ENCODE measurements at regions not wholly inside any gene's neighbourhood (a gene's known extent, or its start where the extent isn't known, plus 50 kb on each side); places are given as distances from the start of the nearest gene placed in this dataset.

DNA sequence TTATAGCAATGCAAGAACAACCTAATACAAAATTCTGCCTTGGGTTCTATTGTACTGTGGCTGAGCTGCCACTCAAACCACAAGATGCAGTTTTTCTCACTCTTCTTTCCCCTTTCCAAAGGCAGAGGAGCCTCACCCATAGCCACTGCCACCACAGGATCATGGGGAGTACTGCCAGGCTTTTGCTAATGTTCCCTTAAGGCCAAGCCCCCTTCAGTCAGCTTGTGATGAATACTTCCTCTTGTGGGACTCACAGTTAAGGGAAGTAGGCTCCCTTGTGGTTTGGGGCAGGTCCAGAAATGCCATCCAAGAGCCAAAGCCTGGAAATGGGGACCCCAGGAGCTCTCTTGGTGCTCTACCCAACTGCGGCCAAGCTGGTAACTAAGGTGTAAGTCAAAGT lies 258.7 kb downstream of the SPATA31D1 start:
- no peak for TF ChIP-seq CTCF (IDR thresholded peaks at IDR 0.05; ENCODE audit: insufficient read depth, low read length, severe bottlenecking)
- H3K27me3 ChIP-seq (ENCODE audit: control insufficient read depth, insufficient read depth, low read length) = no peaks in the 10 kb centered on the region
- DNase-seq (ENCODE audit: low read depth) (peak; percentile 19), FAIRE-seq (no peak)
- no peaks in the 10 kb centered on the region for H3K36me3 ChIP-seq (ENCODE audit: control insufficient read depth, insufficient read depth, low read length)
- H3K4me3 ChIP-seq (ENCODE audit: low read depth, low read length) = no peak overlapping the region

DNA sequence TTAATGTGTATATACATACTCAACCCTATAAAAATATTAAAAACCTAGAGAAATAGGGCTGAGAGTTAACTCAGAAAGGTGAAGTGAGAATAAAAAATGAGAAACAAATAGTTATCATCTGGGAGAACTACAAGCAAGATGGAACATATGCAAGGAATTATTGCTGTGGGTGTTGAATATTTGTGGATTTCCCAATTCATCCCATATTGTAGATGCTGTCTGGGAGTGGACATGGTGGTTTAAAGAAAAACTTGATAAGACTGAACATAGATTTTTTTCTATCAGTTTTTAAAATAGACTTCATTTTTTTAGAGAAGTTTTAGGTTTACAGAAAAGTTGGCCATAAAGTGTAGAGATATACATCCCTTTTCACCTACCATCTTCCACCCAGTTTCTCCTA lies 263.5 kb downstream of the SPATA31D1 start:
- no peak for FAIRE-seq
- no peak for TF ChIP-seq CTCF (IDR thresholded peaks at IDR 0.05; ENCODE audit: insufficient read depth, low read length, severe bottlenecking)

DNA sequence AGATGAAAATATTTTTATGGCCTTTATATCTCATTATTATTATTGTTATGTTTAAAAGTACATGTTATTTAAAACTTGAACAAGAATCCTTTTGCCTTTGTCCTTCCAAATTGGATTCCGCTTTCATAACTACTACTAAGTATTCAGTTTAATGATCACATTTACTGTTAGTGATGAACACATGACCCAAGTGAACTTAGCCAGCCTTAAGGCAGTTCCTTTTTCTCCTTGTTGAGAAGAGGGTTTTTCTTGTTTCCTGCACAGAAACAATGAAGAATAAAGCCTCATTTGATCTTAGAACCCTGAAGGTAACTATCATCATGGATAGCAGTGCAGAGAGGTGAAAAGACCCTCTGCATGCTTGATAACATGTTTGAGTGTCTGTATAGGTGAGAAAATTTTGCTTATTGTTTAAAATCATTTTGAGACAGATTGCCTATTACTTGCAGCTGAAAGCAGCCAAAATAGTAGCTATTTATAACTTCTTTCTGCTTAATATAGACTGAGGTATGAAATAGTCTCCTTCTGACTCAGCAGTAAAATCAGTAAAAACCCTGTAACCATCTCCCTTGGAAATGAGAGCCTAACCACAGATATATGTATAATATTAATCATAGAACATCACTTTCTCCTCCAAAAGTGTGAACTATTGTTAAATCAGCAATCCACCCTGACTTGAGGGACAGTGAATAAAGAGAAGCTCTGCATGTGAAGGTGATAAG lies 266.2 kb downstream of the SPATA31D1 start:
- Histone ChIP-seq H3K4me3 (ENCODE audit: low read depth, low read length) (no peak overlapping the region), H3K27me3 (ENCODE audit: control insufficient read depth, insufficient read depth, low read length) (no peaks in the 10 kb centered on the region), H3K36me3 (ENCODE audit: control insufficient read depth, insufficient read depth, low read length) (no peaks in the 10 kb centered on the region)
- DNase-seq (ENCODE audit: low read depth) = peak; percentile 16
- TF ChIP-seq CTCF (IDR thresholded peaks at IDR 0.05; ENCODE audit: insufficient read depth, low read length, severe bottlenecking) = no peak
- no peak for FAIRE-seq

More for the DNA sequence above, 263.5 kb downstream of the SPATA31D1 start:
- DNase-seq (ENCODE audit: low read depth) = no peak
- Histone ChIP-seq H3K36me3 (ENCODE audit: control insufficient read depth, insufficient read depth, low read length) (no peaks in the 10 kb centered on the region), H3K4me3 (ENCODE audit: low read depth, low read length) (no peak overlapping the region), H3K27me3 (ENCODE audit: control insufficient read depth, insufficient read depth, low read length) (no peaks in the 10 kb centered on the region)

DNA sequence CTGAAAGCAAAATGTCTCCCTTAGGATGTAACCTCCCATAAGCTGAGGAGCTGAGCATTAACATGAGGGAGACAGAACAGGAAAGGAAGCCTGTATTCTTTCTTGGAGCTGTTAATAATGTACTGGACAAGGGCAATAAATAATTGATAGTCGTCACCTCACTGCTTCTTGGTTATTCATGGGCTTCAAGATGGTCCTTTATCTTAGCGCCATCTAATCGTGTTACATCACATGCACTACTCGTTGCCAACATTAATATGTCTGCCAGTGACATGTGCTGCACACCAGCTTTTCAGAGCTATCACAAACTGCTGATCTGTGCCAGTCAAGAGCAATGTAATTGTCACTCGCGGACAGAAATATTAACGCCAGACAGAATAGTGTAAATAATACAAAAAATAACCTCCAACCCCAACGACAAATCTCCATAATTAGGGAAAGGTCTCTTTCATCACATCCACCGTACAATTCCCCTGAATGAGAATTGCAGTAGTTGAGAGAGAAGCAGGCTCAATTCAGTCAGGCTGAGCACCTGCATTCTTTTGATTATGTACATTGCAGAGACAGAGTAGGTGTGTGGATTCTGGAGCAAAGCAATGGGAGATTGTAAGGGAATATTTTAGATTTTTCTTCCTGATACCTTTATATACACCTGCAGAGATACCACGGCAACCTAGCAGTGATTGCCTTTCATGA lies 267.1 kb downstream of the SPATA31D1 start:
- DNase-seq (ENCODE audit: low read depth) (no peak), FAIRE-seq (no peak)
- Histone ChIP-seq H3K36me3 (ENCODE audit: control insufficient read depth, insufficient read depth, low read length) (no peaks in the 10 kb centered on the region), H3K4me3 (ENCODE audit: low read depth, low read length) (no peak overlapping the region), H3K27me3 (ENCODE audit: control insufficient read depth, insufficient read depth, low read length) (no peaks in the 10 kb centered on the region)
- TF ChIP-seq CTCF (IDR thresholded peaks at IDR 0.05; ENCODE audit: insufficient read depth, low read length, severe bottlenecking) = no peak

GRCh38 chr9:82260691-82261090 lies 272.1 kb downstream of the SPATA31D1 start:
- no peak overlapping the region for H3K4me3 ChIP-seq (ENCODE audit: low read depth, low read length)
- FAIRE-seq (no peak), DNase-seq (ENCODE audit: low read depth) (no peak)

More at GRCh38 chr9:82260691-82261090, 272.1 kb downstream of the SPATA31D1 start:
- Histone ChIP-seq H3K36me3 (ENCODE audit: control insufficient read depth, insufficient read depth, low read length) (no peaks in the 10 kb centered on the region), H3K27me3 (ENCODE audit: control insufficient read depth, insufficient read depth, low read length) (no peaks in the 10 kb centered on the region)
- TF ChIP-seq CTCF (IDR thresholded peaks at IDR 0.05; ENCODE audit: insufficient read depth, low read length, severe bottlenecking) = no peak

All from bronchial epithelial cell (primary cell).